K562 (cell line): ENCODE measurements at regions not wholly inside any gene's neighbourhood (a gene's known extent, or its start where the extent isn't known, plus 50 kb on each side); places are given as distances from the start of the nearest gene placed in this dataset.

ENCODE experiments used
- EP300 ChIP-seq: IDR thresholded peaks from 2 replicates; pipeline ENCODE4 v1.6.1; 2012; ENCODE audit warnings: low read length, improper control_type of control experiment
- HMGN3 ChIP-seq: IDR thresholded peaks from 2 replicates; pipeline ENCODE4 v1.6.1; 2011; ENCODE audit warnings: borderline replicate concordance, low read depth, mild to moderate bottlenecking, mixed read lengths, low read length; ENCODE audit not compliant: insufficient read length; ENCODE audit errors: extremely low read depth

DNA sequence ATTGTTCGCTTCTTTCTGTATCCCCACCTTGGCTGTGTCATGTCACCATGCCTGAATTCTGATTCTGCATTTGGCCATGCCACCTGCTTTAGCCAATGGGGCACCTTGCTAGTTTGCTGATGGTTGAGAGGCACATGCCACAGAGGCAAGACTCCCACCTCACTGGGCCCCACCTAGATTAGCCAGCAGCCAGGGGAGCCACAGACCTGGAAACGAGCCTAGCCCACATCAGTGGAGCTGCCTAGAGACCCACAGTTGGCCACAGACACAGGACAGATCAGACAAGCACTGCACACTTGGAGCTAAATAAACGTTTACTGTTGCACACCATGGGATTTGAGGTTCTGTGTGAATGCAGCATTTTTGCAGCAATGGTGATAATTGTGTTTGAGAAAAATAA lies 252.1 kb downstream of the LURAP1L start:
- TF ChIP-seq HMGN3 (no peak), EP300 (no peak)
